GM21381 (cell line): ENCODE measurements at regions not wholly inside any gene's neighbourhood (a gene's known extent, or its start where the extent isn't known, plus 50 kb on each side); places are given as distances from the start of the nearest gene placed in this dataset.
"Not testable (repeated sequence)": the region's sequence is repeated elsewhere in the genome, so short reads cannot be mapped to it uniquely, and the experiment has no call there.

ENCODE experiments used
- ATAC-seq: cut with Tn5 transposase; IDR thresholded peaks from one replicate; pipeline ENCODE4 v1.9.1; 2021; ENCODE audit warnings: mild to moderate bottlenecking, moderate library complexity; ENCODE audit not compliant: unreplicated experiment

DNA sequence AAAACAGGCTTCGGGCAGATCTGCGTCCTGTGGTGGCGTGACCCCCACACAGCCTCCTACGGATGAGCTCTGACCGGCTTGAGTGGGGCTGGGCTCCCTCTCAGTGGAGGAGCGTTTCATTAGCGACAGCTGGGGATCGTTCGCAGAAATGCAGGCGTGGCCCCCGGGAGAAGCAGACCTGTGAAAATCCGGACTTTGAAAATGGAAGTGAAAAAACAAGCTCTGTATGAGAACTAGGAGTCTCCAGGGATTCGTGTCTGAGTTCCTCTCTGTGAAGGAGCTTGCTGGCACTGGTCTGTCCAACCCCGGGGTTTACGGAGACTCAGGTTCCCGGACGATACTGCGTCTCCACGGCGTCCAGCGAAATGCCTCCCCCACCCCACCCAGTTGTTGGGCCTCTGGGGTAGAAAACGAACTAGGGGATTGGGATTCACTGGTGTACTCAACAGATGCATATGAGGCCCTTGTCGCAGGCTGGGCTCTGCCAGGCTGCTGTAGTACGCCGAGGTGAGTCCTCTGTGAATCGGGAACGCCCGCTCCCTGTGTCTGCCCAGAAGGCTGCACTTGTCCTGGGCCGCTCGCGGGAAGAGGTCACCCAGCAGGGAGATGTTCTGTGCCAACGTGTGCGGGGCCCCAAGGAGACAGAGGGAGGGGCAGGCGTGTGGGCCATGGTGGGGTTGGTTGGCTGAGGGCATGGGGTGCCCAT lies 119.7 kb upstream of the ZNF469 start:
- ATAC-seq: not testable (repeated sequence)

DNA sequence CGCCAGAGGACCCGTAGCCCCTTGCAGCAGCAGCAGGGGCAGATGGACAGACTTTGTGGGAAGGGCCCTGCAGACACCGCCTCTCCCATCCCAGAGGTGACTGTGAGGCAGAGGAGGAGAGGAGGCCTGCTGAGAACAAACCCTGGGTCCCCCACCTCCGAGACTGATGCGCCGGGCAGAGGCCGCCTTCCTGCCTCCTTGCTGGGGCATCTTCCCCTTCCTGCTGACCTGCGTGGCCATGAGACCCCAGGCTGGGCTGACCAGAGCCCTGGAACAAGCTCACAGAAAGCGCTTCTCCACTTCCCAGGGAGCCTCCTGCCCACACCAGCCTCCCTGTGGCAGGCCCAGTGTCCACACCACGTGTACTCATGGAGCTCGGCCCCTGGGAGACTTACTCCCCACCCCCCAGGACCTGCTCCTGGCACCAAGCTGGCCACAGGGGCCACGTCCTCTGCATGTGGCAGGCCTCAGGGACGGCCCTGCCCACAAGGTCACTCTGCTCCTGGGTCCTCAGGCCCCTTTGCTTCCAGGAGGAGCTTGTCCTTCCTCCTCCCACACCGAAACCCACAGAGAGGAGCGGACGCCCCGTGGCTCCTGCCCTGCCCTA lies 119.0 kb upstream of the ZNF469 start:
- not testable (repeated sequence) for ATAC-seq

DNA sequence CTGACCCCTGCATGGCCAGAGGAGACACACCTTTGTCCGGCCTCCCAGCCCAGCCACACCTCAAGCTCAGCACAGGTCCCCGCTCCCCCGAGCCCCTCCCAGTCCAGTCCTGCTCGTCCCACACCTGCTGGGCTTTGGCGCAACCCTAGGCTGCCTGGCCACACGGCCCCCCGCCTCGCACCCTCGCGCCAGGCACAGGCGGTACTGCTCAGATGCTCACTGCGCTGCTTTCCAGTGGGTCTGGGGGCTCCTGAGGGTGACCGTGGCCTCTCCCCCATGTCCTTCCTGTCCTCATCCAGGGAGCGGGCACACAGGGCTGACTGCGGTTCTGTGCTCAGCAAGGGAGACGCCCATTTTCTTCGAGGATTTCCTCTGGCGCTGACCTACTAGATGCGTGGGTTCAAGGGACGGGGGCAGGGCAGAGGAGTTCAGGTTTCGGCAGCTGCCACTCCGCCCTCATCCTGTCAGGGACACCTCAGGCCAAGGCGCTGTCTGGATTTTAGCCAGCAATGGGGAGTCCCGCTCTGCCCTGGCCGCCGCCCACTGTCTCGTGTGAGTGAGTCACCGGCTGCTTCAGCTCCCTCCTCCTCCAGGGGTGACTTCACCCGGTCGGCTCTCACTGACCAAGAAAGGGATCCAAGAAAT lies 118.0 kb upstream of the ZNF469 start:
- peak; percentile 75 for ATAC-seq

DNA sequence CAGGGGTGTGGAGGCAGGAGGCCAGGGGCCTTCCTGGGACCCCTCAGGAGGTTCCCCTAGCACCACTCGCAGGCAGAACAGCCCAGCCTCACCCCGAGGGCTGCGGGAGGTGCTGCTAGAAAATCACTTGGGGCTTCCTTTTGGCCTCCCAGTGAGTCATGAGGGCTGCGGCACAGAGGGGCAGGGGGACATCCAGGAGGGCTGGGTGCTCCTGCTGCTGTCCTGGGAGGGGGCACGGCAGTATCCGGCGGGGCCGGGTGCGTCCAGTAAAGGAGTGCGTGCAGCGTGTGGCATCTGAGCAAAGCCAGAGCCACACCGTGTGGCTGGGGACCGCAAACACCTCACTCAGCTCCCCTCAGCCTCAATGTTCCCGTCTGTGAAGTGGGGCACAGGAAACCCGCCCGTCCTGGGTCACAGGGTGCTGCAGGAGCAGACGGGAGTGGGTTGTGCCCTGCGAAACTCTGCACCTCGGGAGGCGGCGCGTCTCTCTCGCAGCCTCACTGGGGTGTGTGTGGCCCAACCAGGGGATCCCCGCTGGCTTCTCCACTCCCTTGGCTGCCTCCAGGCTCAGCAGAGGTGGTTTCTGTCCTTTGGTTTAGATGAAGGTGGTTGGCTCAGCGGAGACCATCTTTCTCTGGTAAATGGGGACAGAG lies 117.3 kb upstream of the ZNF469 start:
- peak; percentile 26 for ATAC-seq

DNA sequence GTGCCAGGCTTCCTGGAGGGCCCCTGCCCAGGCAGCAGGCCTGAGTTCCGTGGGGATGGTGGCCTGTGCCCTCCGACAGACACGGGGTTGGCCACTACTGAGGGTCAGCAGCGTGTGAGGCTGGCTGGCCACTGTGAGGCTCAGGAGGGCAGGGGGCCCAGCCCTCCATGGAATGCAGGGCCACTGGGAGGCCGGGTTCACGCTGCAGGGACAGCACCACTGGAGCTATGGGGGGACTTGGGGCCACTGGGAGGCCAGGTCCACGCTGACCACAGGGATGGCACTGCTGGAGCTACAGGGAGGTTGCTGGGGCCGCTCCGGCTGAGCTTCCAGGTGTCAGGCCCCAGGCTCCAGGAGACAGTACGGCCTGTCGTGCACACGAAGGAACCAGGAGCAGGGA lies 116.7 kb upstream of the ZNF469 start:
- ATAC-seq: not testable (repeated sequence)

DNA sequence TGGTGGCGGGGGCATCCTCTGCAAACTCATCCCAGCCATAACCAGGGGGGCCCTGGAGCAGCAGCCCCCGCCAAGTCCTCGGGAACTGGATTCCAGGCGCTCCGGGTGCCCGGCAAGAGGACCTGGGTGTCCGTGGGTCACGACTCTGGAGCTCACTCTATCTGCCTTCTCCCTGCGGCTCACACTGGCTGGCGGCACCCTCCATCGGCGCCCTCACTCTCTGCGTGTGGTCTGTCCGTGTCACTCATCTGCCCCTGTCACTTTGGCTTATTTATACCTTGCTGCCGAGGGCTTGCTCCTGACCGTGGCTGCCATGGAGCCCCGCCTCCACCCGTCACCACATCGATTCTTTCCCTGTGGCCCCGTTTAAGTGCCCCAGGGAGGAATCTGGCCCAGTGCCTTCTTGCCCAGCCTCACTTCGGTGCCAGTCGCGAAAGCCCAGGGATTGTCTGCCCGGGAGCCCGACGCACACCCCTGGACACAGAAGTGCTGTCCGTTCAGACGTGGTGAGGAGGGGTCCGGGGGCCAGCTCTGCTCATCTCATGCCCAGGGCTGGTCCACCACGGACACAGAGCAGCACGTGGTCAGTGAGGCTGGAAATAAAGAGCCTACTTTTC lies 115.7 kb upstream of the ZNF469 start:
- not testable (repeated sequence) for ATAC-seq

DNA sequence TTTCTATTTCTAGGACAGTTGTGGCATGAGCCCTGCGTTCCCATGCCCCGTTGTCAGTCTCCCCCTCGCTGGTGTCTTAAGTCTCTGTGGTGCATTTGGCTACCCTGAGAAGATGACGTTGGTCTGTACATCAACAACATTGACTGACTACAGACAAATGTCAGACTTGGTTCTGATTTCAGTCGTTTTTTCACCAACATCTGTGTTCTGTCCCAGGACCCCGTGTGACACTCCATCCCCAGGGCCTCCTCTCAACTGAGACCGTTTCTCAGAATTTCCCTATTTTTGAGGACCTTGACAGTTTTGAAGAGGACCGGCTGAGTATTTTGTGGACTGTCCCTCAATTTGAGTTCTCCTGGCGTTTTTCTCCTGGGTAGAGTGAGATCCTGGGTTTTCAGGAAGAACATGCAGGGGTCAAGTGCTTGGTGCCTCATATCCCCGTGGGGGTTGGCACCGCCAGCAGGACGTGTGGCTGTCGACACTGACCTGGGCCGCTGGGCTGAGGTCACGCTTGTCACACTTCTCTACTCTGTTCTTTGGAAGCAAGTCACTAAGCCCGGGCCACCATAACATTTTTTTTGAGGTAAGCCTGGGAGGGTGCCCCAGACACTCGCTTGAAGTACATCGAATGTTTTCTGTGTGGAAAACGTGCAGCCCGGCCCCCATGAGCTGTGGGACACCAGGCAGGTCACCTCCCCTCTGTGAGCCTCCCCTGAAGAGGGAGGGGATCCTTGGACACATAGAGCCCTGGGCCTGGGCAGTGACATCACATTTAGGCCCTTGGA lies 114.4 kb upstream of the ZNF469 start:
- not testable (repeated sequence) for ATAC-seq

DNA sequence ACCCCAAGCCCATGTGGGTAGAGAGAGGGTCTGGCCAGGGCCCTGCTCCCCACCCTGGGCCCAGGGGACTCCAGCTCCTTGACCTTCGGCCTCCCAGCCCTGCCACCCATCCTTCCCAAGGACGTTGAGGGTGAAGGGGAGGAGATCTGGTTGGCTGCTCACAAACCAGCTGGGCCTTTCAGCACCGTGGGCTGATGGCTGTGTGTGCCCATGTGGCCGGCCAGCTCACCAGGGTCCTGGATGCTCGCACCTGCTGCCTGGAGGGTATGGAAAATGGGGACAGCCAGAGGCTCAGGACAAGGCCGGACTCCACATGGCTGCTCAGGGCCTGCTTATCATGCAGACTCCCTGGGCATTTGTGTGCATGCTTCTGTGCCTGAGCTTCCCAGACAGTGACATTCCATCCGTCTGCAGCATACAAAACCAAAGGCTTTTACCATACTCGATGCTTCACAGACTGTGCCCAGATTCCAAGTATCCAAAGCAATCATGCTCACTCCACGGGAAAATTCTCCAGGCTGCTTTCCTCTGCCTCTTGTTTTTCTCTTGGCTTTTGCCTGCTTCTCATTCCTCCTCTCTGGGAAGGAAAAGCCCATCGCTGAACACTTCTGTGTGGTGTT lies 112.5 kb upstream of the ZNF469 start:
- ATAC-seq: not testable (repeated sequence)

DNA sequence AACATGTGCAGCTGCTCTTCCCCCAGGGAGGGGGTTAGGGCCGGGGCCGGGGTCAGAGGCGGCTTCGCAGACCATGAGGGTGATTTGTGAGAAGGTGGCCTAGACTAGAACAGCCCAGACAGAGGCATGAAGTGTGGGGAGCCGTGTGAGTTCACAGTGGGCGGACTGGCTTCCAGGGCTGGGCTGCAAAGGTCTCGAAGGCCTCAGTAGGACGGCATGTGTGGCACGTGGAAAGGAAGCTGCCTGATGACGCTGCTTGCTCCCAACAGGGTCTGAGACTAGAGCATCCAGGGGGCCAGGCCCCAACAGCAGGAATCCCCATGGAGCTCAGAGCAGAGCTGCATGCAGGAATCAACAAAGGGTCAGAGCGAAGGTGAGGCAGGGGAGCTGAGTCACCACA lies 111.5 kb upstream of the ZNF469 start:
- ATAC-seq: not testable (repeated sequence)

DNA sequence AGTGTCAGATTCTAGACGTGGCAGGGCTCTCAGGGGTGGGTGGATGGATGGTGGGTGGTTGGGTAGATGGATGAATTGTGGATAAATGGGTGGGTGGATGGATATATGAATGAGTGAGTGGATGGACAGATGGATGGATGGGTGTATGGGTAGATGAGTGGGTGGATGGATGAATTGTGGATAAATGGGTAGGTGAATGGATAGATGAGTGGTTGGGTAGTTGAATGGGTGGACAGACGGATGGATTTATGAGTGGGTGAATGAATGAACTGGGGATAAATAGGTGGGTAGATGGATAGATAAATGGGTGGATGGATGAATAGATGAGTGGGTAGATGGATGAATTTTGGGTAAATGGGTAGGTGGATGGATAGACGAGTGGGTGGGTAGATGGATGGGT lies 111.0 kb upstream of the ZNF469 start:
- not testable (repeated sequence) for ATAC-seq

DNA sequence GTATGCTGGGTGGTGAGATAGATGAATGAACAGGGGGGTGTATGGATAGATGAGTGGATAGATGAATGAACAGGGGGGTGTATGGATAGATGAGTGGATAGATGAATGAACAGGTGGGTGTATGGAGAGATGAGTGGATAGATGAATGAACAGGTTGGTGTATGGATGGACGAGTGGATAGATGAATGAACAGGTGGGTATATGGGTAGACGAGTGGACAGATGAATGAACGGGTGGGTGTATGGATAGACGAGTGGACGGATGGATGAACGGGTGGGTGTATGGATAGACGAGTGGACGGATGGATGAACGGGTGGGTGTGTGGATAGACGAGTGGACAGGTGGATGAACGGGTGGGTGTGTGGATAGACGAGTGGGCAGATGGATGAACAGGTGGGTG lies 110.3 kb upstream of the ZNF469 start:
- not testable (repeated sequence) for ATAC-seq

DNA sequence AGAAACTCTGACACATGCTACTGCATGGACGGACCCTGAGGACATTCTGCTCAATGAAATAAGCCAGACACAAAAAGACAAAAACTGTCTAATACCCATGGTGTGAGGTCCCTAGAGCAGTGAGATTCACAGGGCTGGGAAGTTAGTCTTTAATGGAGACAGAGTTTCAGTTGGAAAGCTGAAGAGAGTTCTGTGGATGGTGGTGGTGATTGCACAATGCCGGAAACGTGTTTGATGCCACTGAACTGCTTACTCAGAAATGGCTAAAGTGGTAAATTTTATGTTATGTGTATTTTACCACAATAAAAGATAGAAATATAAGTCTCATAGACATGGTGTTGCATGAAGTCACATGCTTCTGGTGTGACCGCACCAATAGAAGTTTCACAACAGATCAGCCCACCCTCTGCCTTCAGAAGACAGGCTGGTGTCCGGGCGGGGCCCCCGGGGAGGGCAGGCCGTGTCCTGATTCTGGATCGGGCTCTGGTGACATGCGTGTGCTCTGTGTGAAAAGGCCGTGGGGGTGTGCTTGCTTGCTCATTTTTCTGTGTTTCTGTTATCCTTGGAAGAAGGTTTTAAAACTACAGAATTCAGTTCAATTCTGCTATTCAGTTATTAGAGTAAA lies 108.5 kb upstream of the ZNF469 start:
- not testable (repeated sequence) for ATAC-seq

DNA sequence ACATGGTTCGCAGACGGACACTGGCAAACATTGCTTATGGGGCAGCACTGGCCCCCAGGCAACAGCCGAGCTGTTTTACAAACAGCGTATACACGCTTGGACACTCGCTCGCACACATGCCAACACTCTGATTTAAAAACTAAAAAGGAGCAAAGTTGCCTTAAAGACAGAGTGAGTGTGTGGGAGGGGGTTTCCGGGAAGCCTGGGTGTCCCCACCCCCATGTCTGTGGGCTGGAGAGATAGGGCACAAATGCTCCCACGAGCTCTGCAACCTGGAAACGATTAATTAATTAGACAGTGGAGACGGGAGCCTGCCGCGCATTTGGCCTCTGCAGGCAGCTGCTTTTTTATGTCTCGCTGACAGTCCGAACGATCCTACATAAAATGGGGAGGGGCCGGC lies 107.9 kb upstream of the ZNF469 start:
- ATAC-seq: no peak

DNA sequence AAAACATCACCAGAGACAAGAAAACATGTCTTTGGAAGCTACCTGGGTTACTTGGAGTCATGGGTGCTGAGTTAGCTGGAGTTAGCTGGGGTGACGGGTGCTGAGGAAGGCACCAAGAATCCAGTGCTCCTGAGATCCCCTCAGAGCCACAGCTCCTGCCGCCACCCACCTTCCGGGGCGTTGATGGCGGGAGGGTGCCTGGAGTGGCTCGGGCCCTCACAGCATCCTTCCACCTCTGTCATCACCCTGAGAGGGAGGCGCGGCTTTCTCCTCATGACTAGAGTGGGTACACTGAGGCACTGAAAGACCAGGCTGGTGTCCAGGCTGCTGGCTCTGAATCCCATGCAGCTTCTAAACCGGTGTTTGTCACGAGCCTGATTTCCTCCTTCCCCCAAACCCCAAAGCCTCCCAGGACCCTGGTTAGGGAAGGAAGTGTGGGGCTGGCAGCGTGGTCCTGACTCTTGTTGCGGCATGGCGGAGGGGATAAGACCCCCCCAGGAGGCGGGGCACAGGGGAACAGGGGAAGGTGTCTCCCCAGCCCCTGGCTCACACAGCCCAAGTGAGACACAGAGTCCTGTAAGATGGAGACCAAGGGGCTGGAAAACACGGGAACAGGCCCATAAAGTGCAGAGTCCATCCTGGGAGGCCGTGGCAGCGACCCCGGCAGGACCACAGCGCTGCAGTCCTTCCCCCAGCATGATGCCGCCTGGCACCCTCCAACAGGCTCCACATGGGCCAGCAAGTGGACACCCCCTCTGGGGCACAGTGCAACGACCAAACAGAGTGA lies 107.2 kb upstream of the ZNF469 start:
- ATAC-seq: not testable (repeated sequence)

DNA sequence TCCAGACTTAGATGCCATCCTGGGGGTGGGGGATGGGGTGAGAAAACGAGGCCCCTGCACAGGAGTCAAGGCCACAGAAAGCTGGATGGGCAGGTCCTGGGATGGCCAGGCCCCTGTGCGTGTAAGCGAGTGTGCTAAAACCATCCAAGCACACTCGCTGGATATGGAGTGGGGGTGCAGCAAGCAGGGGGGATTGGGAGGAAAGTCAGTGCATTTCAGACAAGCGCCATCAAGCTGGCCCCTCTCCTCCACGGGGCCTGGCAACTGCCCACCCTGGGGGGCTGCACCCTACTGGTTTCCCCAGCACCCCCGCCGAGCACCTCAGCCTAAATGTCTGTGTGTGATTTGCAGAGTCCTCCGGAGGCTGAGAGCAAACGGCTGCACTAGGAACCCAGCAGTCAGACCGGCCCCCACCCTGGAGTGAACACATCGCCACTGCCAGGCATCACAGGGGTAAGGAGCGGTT lies 106.6 kb upstream of the ZNF469 start:
- ATAC-seq: not testable (repeated sequence)

DNA sequence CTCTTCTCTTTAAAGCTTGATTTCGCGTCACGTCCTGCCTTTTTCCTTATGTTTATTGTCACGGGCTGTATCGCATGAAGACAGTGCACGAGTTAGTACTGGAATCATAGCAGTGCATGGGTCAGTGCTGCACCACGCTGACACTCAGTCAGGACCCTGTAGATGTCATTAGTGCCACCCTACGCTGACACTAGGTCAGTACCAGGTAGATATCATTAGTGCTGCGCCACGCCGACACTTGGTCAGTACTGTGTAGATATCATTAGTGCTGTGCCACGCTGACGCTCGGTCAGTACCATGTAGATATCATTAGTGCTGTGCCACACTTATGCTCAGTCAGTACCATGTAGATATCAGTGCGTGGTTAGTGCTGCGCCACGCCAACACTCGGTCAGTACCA lies 106.2 kb upstream of the ZNF469 start:
- no peak for ATAC-seq

DNA sequence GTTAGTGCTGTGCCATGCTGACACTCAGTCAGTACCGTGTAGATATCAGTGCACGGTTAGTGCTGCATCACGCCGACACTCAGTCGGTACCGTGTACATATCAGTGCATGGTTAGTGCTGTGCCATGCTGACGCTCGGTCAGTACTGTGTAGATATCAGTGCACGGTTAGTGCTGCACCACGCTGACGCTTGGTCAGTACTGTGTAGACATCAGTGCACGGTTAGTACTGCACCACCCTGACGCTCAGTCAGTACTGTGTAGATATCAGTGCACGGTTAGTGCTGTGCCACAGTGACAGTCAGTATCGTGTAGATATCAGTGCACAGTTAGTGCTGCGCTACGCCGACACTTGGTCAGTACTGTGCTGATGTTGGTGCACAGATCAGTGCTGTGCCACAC lies 102.8 kb upstream of the ZNF469 start:
- no peak for ATAC-seq

DNA sequence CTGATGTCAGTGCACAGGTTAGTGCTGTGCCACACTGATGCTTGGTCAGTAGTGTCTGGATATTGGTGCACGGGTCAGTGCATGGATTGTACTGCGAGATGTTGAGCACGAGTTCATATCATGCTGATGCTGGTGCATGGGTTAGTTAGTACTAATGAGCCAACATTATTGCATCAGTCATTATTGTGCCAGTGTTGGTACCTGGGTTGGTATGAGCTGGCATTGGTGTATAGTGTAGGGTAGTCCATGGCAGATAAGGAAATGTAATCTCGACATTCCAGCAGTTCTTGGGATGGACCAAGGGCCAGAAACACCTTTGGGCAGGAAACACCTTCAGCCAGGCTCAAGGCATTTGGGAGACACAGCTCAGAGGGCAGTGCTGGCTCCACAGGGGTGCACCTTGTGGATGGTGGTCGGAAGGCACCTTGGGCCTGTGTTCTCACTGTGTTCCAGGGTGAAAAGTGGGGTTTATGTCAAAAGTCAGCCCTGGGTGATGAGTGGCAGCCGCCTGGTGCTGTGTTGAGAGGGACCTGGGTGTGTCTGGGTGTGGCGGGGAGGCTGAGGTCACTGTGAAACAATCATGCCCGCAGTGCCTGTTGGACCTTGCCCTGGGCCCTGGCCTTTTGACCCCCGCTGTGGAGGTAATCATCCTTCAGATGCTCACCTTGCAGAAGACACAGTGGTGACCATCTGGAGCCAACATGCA lies 100.7 kb upstream of the ZNF469 start:
- ATAC-seq: no peak
